HCT116 (cell line): ENCODE measurements at regions not wholly inside any gene's neighbourhood (a gene's known extent, or its start where the extent isn't known, plus 50 kb on each side); places are given as distances from the start of the nearest gene placed in this dataset.

ENCODE experiments used
- ATAC-seq: fragments of 200-7000 bp; cut with Tn5 transposase; 2 replicates; pipeline ENCODE4 v1.9.1; 2020; ENCODE audit warnings: mild to moderate bottlenecking, moderate library complexity
- BruUV-seq: library from RNA; stranded (reverse); fragments of 400-500 nt; replicated peaks from 2 replicates; lab custom pipeline; 2021; lab: Mats Ljungman, UMichigan
- CTCF ChIA-PET: fragments of 300-600 bp; sonication (Branson Sonifier 250); formaldehyde crosslinking; loops from one replicate; lab custom pipeline; 2021; ENCODE audit warnings: antibody characterized with exemption; lab: Charles Lee
- POLR2A ChIA-PET: fragments of 300-600, 350-600 bp; sonication (Branson Sonifier 250); formaldehyde crosslinking; loops from one replicate; lab custom pipeline; 2021; ENCODE audit warnings: antibody characterized with exemption; lab: Charles Lee
- RAD21 ChIA-PET, 2 experiments: fragments of 300-600 bp; sonication (Branson Sonifier 250); formaldehyde crosslinking; loops; one replicate each; lab custom pipeline; 2023; ENCODE audit warnings: low total read pairs in 2 of 2; ENCODE audit not compliant: uncharacterized antibody in 2 of 2, unreplicated experiment in 2 of 2, low non-redundant PET in 1 of 2; lab: Charles Lee
- DNase-seq: peaks from one replicate; pipeline ENCODE4 v3.0.0-alpha.2; 2010; ENCODE audit warnings: low read depth, low spot score
- H2AFZ ChIP-seq: fragments of 200-600 bp; shearing (Covaris generic), sonication (generic); 2 replicates; pipeline ENCODE4 v1.6.1; 2017; ENCODE audit warnings: low read depth, mixed run types, mixed read lengths, antibody characterized with exemption, low read length; ENCODE audit not compliant: poor library complexity, severe bottlenecking
- H3K27ac ChIP-seq: 2 replicates; pipeline ENCODE4 v1.5.1; 2012; ENCODE audit warnings: low read depth, low read length
- H3K27me3 ChIP-seq: fragments of 200-600 bp; sonication (generic); 2 replicates; pipeline ENCODE4 v1.6.1; 2016; ENCODE audit warnings: mixed run types, low read length, mixed read lengths; ENCODE audit not compliant: insufficient read depth
- H3K36me3 ChIP-seq, 2 experiments: fragments of 200-500 bp in 1 of 2; fragments of 200-600 bp in 1 of 2; sonication (Bioruptor generic) in 1 of 2; sonication (generic) in 1 of 2; 2 replicates each; pipeline versions ENCODE4 v1.5.1 to v1.6.1; 2014 to 2016; ENCODE audit warnings: low read length in 2 of 2, inconsistent platforms in 1 of 2, mixed read lengths in 1 of 2, mixed run types in 1 of 2; ENCODE audit not compliant: insufficient read depth in 2 of 2, control insufficient read depth in 1 of 2
- H3K4me1 ChIP-seq, 2 experiments: fragments of 200-600 bp in 1 of 2; sonication (generic) in 1 of 2; 2 replicates each; pipeline versions ENCODE4 v1.5.1 to v1.6.1; 2012 to 2017; ENCODE audit warnings: low read length in 2 of 2, inconsistent platforms in 1 of 2, mild to moderate bottlenecking in 1 of 2, mixed read lengths in 1 of 2, mixed run types in 1 of 2, moderate library complexity in 1 of 2; ENCODE audit not compliant: insufficient read depth in 2 of 2, control insufficient read depth in 1 of 2
- H3K4me2 ChIP-seq: fragments of 200-600 bp; sonication (generic); 2 replicates; pipeline ENCODE4 v1.6.1; 2017; ENCODE audit warnings: mixed run types, low read length, mixed read lengths
- H3K4me3 ChIP-seq, 2 experiments: fragments of 200-600 bp in 1 of 2; sonication (generic) in 1 of 2; replicated peaks in 1 of 2; 2 replicates each; pipeline ENCODE4 v1.5.1; 2011 to 2016; ENCODE audit warnings: low read length in 2 of 2, control low read depth in 1 of 2, low read depth in 1 of 2, mild to moderate bottlenecking in 1 of 2, mixed read lengths in 1 of 2, mixed run types in 1 of 2
- H3K79me2 ChIP-seq: fragments of 200-600 bp; sonication (generic); 2 replicates; pipeline ENCODE4 v1.6.1; 2017; ENCODE audit warnings: mild to moderate bottlenecking, mixed run types, low read length, moderate library complexity, mixed read lengths; ENCODE audit not compliant: insufficient read depth
- H3K9ac ChIP-seq: fragments of 200-600 bp; sonication (generic); 2 replicates; pipeline ENCODE4 v1.6.1; 2016; ENCODE audit warnings: low read length, mixed read lengths
- H3K9me2 ChIP-seq: fragments of 200-600 bp; sonication (generic), shearing (Covaris generic); 2 replicates; pipeline ENCODE4 v1.6.1; 2017; ENCODE audit warnings: mixed run types, mild to moderate bottlenecking, moderate library complexity; ENCODE audit not compliant: insufficient read depth
- H3K9me3 ChIP-seq, 2 experiments: fragments of 200-500 bp in 1 of 2; fragments of 200-600 bp in 1 of 2; sonication (Bioruptor generic) in 1 of 2; sonication (generic) in 1 of 2; 2 replicates each; pipeline ENCODE4 v1.6.1; 2014 to 2017; ENCODE audit warnings: low read length in 2 of 2, mixed read lengths in 2 of 2, inconsistent platforms in 1 of 2, low read depth in 1 of 2, mild to moderate bottlenecking in 1 of 2, mixed run types in 1 of 2, moderate library complexity in 1 of 2; ENCODE audit not compliant: control insufficient read depth in 1 of 2, insufficient read depth in 1 of 2
- H4K20me1 ChIP-seq: fragments of 200-600 bp; sonication (generic), shearing (Covaris generic); 2 replicates; pipeline ENCODE4 v1.6.1; 2017; ENCODE audit warnings: mixed run types, mild to moderate bottlenecking, moderate library complexity; ENCODE audit not compliant: insufficient read depth
- CTCF ChIP-seq, 3 experiments: fragments of 200-600 bp in 1 of 3; sonication (generic) in 1 of 3; IDR thresholded peaks in 2 of 3; conservative IDR thresholded peaks in 1 of 3; 2 replicates each; pipeline ENCODE4 v1.5.1; 2012 to 2017; ENCODE audit warnings: low read depth in 2 of 3, low read length in 2 of 3, antibody characterized with exemption in 1 of 3, borderline replicate concordance in 1 of 3, control low read depth in 1 of 3, mild to moderate bottlenecking in 1 of 3, mixed read lengths in 1 of 3, mixed run types in 1 of 3, moderate library complexity in 1 of 3; ENCODE audit not compliant: insufficient read depth in 1 of 3
- ELF1 ChIP-seq: IDR thresholded peaks from 2 replicates; pipeline ENCODE4 v1.6.1; 2012; ENCODE audit warnings: low read depth, borderline replicate concordance
- MAX ChIP-seq: IDR thresholded peaks from 2 replicates; pipeline ENCODE4 v1.6.1; 2012
- POLR2AphosphoS5 ChIP-seq: IDR thresholded peaks from 2 replicates; pipeline ENCODE4 v1.6.1; 2011; ENCODE audit warnings: mild to moderate bottlenecking, low read depth, low read length, moderate library complexity
- SP1 ChIP-seq: IDR thresholded peaks from 2 replicates; pipeline ENCODE4 v1.6.1; 2012; ENCODE audit warnings: low read depth
- SRF ChIP-seq: IDR thresholded peaks from 2 replicates; pipeline ENCODE4 v1.6.1; 2012; ENCODE audit warnings: low read depth
- ZFX ChIP-seq: fragments of 450-650 bp; IDR thresholded peaks from 2 replicates; pipeline ENCODE4 v1.6.1; 2017
- intact Hi-C: fragments of 100-400 bp; cut with micrococcal nuclease; formaldehyde crosslinking; loops from 2 replicates; pipeline ENCODE4 v1.10.0; 2022

- no peak overlapping the region for H3K4me2 ChIP-seq
These were observed 51.0 kb upstream of the L3MBTL3 start for GRCh38 chr6:129967427-129967826.

More at GRCh38 chr6:129967427-129967826, 51.0 kb upstream of the L3MBTL3 start:
- ATAC-seq: no peak
- H3K9me2 ChIP-seq: no peaks in the 10 kb centered on the region
- no peak overlapping the region for H3K9ac ChIP-seq
- no peak overlapping the region for H2AFZ ChIP-seq
- H3K9me3 ChIP-seq: no peaks in the 10 kb centered on the region; a peak in 1 of 4 replicates
- no peaks in the 10 kb centered on the region for H3K36me3 ChIP-seq
- no peaks in the 10 kb centered on the region for H3K79me2 ChIP-seq
- no peak overlapping the region for H3K27ac ChIP-seq
- no peak for TF ChIP-seq MAX
- TF ChIP-seq SP1: no peak
- TF ChIP-seq POLR2AphosphoS5: no peak
- no peak for TF ChIP-seq SRF
- TF ChIP-seq ZFX: no peak
- no peak for TF ChIP-seq CTCF (IDR thresholded peaks at IDR 0.05 in 2 of 3, conservative IDR thresholded peaks at IDR 0.05 in 1 of 3; ENCODE audit: borderline replicate concordance in 1 of 3, insufficient read depth in 1 of 3, low read depth in 2 of 3, low read length in 2 of 3)
- no peak for TF ChIP-seq ELF1
- RAD21 ChIA-PET: no interaction called here
- intact Hi-C loops: no loop called here
- no peaks in the 10 kb centered on the region for H3K4me1 ChIP-seq
- no peaks in the 10 kb centered on the region for H4K20me1 ChIP-seq
- CTCF ChIA-PET: no interaction called here
- POLR2A ChIA-PET: no interaction called here
- DNase-seq: no peak
- no TSS peak for BruUV-seq
- H3K4me3 ChIP-seq: no peak overlapping the region
- no peaks in the 10 kb centered on the region for H3K27me3 ChIP-seq
